Islet of Langerhans (tissue), 1 donor: ENCODE measurements at regions not wholly inside any gene's neighbourhood (a gene's known extent, or its start where the extent isn't known, plus 50 kb on each side); places are given as distances from the start of the nearest gene placed in this dataset.
"Not testable (repeated sequence)": the region's sequence is repeated elsewhere in the genome, so short reads cannot be mapped to it uniquely, and the experiment has no call there.

Experiments
- FAIRE-seq: peaks from one replicate; lab custom pipeline; 2011; peaks lifted over from hg19 to GRCh38; lab: Jason Lieb, UNC

- no peak for FAIRE-seq
Observed at GRCh38 chr9:102362470-102363132, 624.2 kb upstream of the GRIN3A start.

- no peak for FAIRE-seq
Observed at GRCh38 chr9:102360846-102361245, 622.4 kb upstream of the GRIN3A start.

GRCh38 chr9:102355982-102356381, 617.5 kb upstream of the GRIN3A start:
- FAIRE-seq, result no peak

- FAIRE-seq, result no peak
Observed at GRCh38 chr9:102354041-102354440, 615.6 kb upstream of the GRIN3A start.

- not testable (repeated sequence) for FAIRE-seq
Observed at GRCh38 chr9:102337471-102337870, 599.0 kb upstream of the GRIN3A start.

- FAIRE-seq, result no peak
Observed at GRCh38 chr9:102309379-102309778, 570.9 kb upstream of the GRIN3A start.

- FAIRE-seq, result no peak
Observed at GRCh38 chr9:102295188-102295587, 556.7 kb upstream of the GRIN3A start.

- FAIRE-seq, result no peak
Observed at GRCh38 chr9:102273952-102274351, 535.5 kb upstream of the GRIN3A start.

GRCh38 chr9:102253099-102253498, 514.7 kb upstream of the GRIN3A start:
- FAIRE-seq, result no peak

GRCh38 chr9:102244916-102245315, 506.5 kb upstream of the GRIN3A start:
- FAIRE-seq, result no peak

- FAIRE-seq, result no peak
Observed at GRCh38 chr9:102237520-102237919, 499.1 kb upstream of the GRIN3A start.

- FAIRE-seq, result no peak
Observed at GRCh38 chr9:102237094-102237493, 498.6 kb upstream of the GRIN3A start.

- FAIRE-seq, result not testable (repeated sequence)
Observed at GRCh38 chr9:102227416-102227815, 489.0 kb upstream of the GRIN3A start.

GRCh38 chr9:102225841-102226441, 487.5 kb upstream of the GRIN3A start:
- no peak for FAIRE-seq

- FAIRE-seq, result not testable (repeated sequence)
Observed at GRCh38 chr9:102223320-102224136, 485.1 kb upstream of the GRIN3A start.

GRCh38 chr9:102209176-102209575, 470.7 kb upstream of the GRIN3A start:
- no peak for FAIRE-seq

- no peak for FAIRE-seq
Observed at GRCh38 chr9:102206432-102206831, 468.0 kb upstream of the GRIN3A start.

GRCh38 chr9:102205251-102205650, 466.8 kb upstream of the GRIN3A start:
- no peak for FAIRE-seq

GRCh38 chr9:102202126-102202525, 463.7 kb upstream of the GRIN3A start:
- no peak for FAIRE-seq

- no peak for FAIRE-seq
Observed at GRCh38 chr9:102185962-102186361, 447.5 kb upstream of the GRIN3A start.

GRCh38 chr9:102185371-102185770, 446.9 kb upstream of the GRIN3A start:
- FAIRE-seq, result no peak

GRCh38 chr9:102178811-102179210, 440.4 kb upstream of the GRIN3A start:
- FAIRE-seq, result no peak

GRCh38 chr9:102174202-102174601, 435.8 kb upstream of the GRIN3A start:
- FAIRE-seq, result not testable (repeated sequence)
